ENCODE measurements at regions not wholly inside any gene's neighbourhood (a gene's known extent, or its start where the extent isn't known, plus 50 kb on each side); places are given as distances from the start of the nearest gene placed in this dataset.

GRCh38 chr22:49632199-49633009 is 195.3 kb downstream of the BRD1 start (continued):
- TF ChIP-seq YY1 (IDR thresholded peaks at IDR 0.05; ENCODE audit: extremely low read depth, insufficient replicate concordance, low read depth, low read length) = no peak
- peak; percentile 32 to 75 (median 71); a peak in 5 of 6 replicates for TF ChIP-seq CTCF (IDR thresholded peaks at IDR 0.05 in 2 of 3, conservative IDR thresholded peaks at IDR 0.05 in 1 of 3; ENCODE audit: borderline replicate concordance in 1 of 3, insufficient read depth in 1 of 3, low read depth in 2 of 3, low read length in 2 of 3)
- TF ChIP-seq POLR2A (IDR thresholded peaks at IDR 0.05; ENCODE audit: borderline replicate concordance, extremely low read depth, insufficient read depth, insufficient read length) = no peak

- Histone ChIP-seq H3K27ac (ENCODE audit: low read depth, low read length) (no peak overlapping the region), H4K20me1 (ENCODE audit: insufficient read depth) (no peaks in the 10 kb centered on the region), H3K36me3 (ENCODE audit: control insufficient read depth in 1 of 2, insufficient read depth in 2 of 2, low read length in 2 of 2) (no peaks in the 10 kb centered on the region), H3K4me3 (replicated peaks in 1 of 2; ENCODE audit: low read depth in 1 of 2, low read length in 2 of 2) (no peak overlapping the region), H2AFZ (ENCODE audit: low read depth, low read length, poor library complexity, severe bottlenecking) (no peak overlapping the region), H3K27me3 (ENCODE audit: insufficient read depth, low read length) (no peaks in the 10 kb centered on the region), H3K9me2 (ENCODE audit: insufficient read depth) (no peaks in the 10 kb centered on the region), H3K9me3 (ENCODE audit: control insufficient read depth in 1 of 2, insufficient read depth in 1 of 2, low read depth in 1 of 2, low read length in 2 of 2) (no peaks in the 10 kb centered on the region), H3K4me1 (ENCODE audit: control insufficient read depth in 1 of 2, insufficient read depth in 2 of 2, low read length in 2 of 2) (no peaks in the 10 kb centered on the region), H3K79me2 (ENCODE audit: insufficient read depth, low read length) (peaks cover 78% of the 10 kb centered on the region), H3K4me2 (ENCODE audit: low read length) (no peak overlapping the region), H3K9ac (ENCODE audit: low read length) (no peak overlapping the region)
- no TSS peak for BruUV-seq (replicated peaks)
- ChIA-PET POLR2A (no interaction called here), RAD21 (ENCODE audit: low non-redundant PET in 1 of 2, low total read pairs in 2 of 2, uncharacterized antibody in 2 of 2, unreplicated experiment in 2 of 2) (no interaction called here), CTCF (no interaction called here)
- no peak for DNase-seq (ENCODE audit: low read depth, low spot score)
- ATAC-seq = no peak
- intact Hi-C loops (cut with micrococcal nuclease) = no loop called here
- TF ChIP-seq SRF (IDR thresholded peaks at IDR 0.05; ENCODE audit: low read depth) (no peak), EZH2 (IDR thresholded peaks at IDR 0.05) (no peak), ZNF274 (IDR thresholded peaks at IDR 0.05; ENCODE audit: low read depth, low read length) (no peak), TCF7L2 (IDR thresholded peaks at IDR 0.05; ENCODE audit: borderline replicate concordance, extremely low read depth, insufficient read depth, insufficient read length) (no peak), CBX3 (IDR thresholded peaks at IDR 0.05; ENCODE audit: low read depth) (no peak), CTCF (IDR thresholded peaks at IDR 0.05 in 2 of 3, conservative IDR thresholded peaks at IDR 0.05 in 1 of 3; ENCODE audit: borderline replicate concordance in 1 of 3, insufficient read depth in 1 of 3, low read depth in 2 of 3, low read length in 2 of 3) (no peak), MAX (IDR thresholded peaks at IDR 0.05) (no peak), EZH2phosphoT487 (IDR thresholded peaks at IDR 0.05; ENCODE audit: borderline replicate concordance) (no peak), ATF3 (IDR thresholded peaks at IDR 0.05) (no peak), JUND (IDR thresholded peaks at IDR 0.05) (no peak), POLR2AphosphoS5 (IDR thresholded peaks at IDR 0.05; ENCODE audit: low read depth, low read length) (no peak), YY1 (IDR thresholded peaks at IDR 0.05; ENCODE audit: extremely low read depth, insufficient replicate concordance, low read depth, low read length) (no peak), SP1 (IDR thresholded peaks at IDR 0.05; ENCODE audit: low read depth) (no peak), POLR2A (IDR thresholded peaks at IDR 0.05; ENCODE audit: borderline replicate concordance, extremely low read depth, insufficient read depth, insufficient read length) (no peak), RAD21 (IDR thresholded peaks at IDR 0.05; ENCODE audit: low read depth) (no peak), ZBTB33 (IDR thresholded peaks at IDR 0.05; ENCODE audit: extremely low read depth, insufficient replicate concordance, low read length) (no peak)
Observed at GRCh38 chr22:49630448-49630946, 197.2 kb downstream of the BRD1 start.
